ENCODE measurements at regions not wholly inside any gene's neighbourhood (a gene's known extent, or its start where the extent isn't known, plus 50 kb on each side); places are given as distances from the start of the nearest gene placed in this dataset.

DNA sequence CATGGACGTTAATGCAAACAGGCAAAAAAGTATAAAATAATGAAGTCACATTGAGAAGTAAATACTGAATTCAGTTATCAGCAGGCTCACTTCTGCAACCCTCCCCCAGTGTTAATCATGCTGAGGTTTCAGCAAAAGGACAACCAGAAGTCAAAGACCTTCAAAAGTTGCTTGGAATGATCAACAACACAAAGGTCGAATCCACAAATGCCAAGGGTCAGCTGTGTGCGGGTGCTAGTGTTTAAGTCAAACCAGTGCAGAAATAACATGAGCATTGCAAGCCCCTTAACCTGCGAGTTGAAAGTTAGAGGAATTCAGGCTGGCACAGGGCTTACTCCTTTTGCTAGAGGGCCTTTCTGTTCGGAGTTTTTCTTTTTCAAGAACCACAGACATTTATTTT, 436.7 kb upstream of the SEL1L start:
- TF ChIP-seq CTCF (IDR thresholded peaks at IDR 0.05; ENCODE audit: poor library complexity) (no peak), EZH2 (IDR thresholded peaks at IDR 0.05; ENCODE audit: borderline replicate concordance) (no peak), EZH2phosphoT487 (IDR thresholded peaks at IDR 0.05; ENCODE audit: low read depth, severe bottlenecking, unreplicated experiment) (no peak)
- no peaks in the 10 kb centered on the region for H3K4me1 ChIP-seq (ENCODE audit: insufficient read depth)
- H3K9me2 ChIP-seq (replicated peaks; ENCODE audit: insufficient read depth): no peaks in the 10 kb centered on the region
- no peaks in the 10 kb centered on the region for H4K20me1 ChIP-seq (ENCODE audit: insufficient read depth, poor library complexity, severe bottlenecking)
- H3K9me3 ChIP-seq (ENCODE audit: low read depth): peaks cover 14% of the 10 kb centered on the region
- H3K79me2 ChIP-seq: no peaks in the 10 kb centered on the region
- no peak overlapping the region for H3K4me3 ChIP-seq
- no peak for DNase-seq (ENCODE audit: low spot score)
- H3K27ac ChIP-seq: no peak overlapping the region
- no peaks in the 10 kb centered on the region for H3K36me3 ChIP-seq (replicated peaks; ENCODE audit: insufficient read depth, low read depth)
- H3K4me2 ChIP-seq: no peak overlapping the region
- WGBS (ENCODE audit: low lambda C conversion rate, missing lambda C conversion rate): 82% methylated on average over 5 of the region's 5 CpGs
- no peaks in the 10 kb centered on the region for H3K27me3 ChIP-seq
- H2AFZ ChIP-seq: no peak overlapping the region

DNA sequence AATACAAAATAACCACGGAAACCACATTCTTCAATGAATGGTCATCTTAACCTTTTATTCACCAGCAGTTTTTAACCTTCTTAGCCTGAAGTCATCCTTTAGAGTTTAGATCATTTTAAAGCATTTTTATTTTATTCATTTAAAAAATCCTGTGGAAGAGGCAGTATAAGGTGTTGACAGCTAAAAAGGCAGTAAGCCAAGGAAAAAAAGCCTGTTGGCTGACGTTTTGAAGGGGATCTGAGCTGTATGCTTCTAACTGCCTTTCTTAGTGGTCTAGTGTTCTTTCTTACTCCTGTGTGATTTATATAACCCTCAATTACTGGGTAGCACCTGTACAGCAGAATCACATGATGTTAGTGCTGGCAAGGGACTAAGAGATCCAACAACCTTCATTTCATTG, 438.3 kb upstream of the SEL1L start:
- no peaks in the 10 kb centered on the region for H3K79me2 ChIP-seq
- H3K9me2 ChIP-seq (replicated peaks; ENCODE audit: insufficient read depth): no peaks in the 10 kb centered on the region
- WGBS (ENCODE audit: low lambda C conversion rate, missing lambda C conversion rate): 51% methylated on average over 2 of the region's 2 CpGs
- H3K27ac ChIP-seq: no peak overlapping the region
- no peak for DNase-seq (ENCODE audit: low spot score)
- H3K4me2 ChIP-seq: no peak overlapping the region
- no peaks in the 10 kb centered on the region for H3K4me1 ChIP-seq (ENCODE audit: insufficient read depth)
- no peak overlapping the region for H2AFZ ChIP-seq
- TF ChIP-seq EZH2phosphoT487 (IDR thresholded peaks at IDR 0.05; ENCODE audit: low read depth, severe bottlenecking, unreplicated experiment): no peak
- TF ChIP-seq EZH2 (IDR thresholded peaks at IDR 0.05; ENCODE audit: borderline replicate concordance): no peak
- no peak for TF ChIP-seq CTCF (IDR thresholded peaks at IDR 0.05; ENCODE audit: poor library complexity)
- no peaks in the 10 kb centered on the region for H3K36me3 ChIP-seq (replicated peaks; ENCODE audit: insufficient read depth, low read depth)
- H3K4me3 ChIP-seq: no peak overlapping the region
- no peaks in the 10 kb centered on the region for H3K27me3 ChIP-seq
- H4K20me1 ChIP-seq (ENCODE audit: insufficient read depth, poor library complexity, severe bottlenecking): no peaks in the 10 kb centered on the region
- peaks cover 14% of the 10 kb centered on the region for H3K9me3 ChIP-seq (ENCODE audit: low read depth)

- TF ChIP-seq CTCF (IDR thresholded peaks at IDR 0.05; ENCODE audit: poor library complexity) (no peak), EZH2phosphoT487 (IDR thresholded peaks at IDR 0.05; ENCODE audit: low read depth, severe bottlenecking, unreplicated experiment) (no peak), EZH2 (IDR thresholded peaks at IDR 0.05; ENCODE audit: borderline replicate concordance) (no peak)
- Histone ChIP-seq H3K9me3 (ENCODE audit: low read depth) (peaks cover 14% of the 10 kb centered on the region), H3K79me2 (no peaks in the 10 kb centered on the region), H3K4me2 (no peak overlapping the region), H3K4me3 (no peak overlapping the region), H3K9me2 (replicated peaks; ENCODE audit: insufficient read depth) (no peaks in the 10 kb centered on the region), H3K27ac (no peak overlapping the region), H2AFZ (no peak overlapping the region), H3K36me3 (replicated peaks; ENCODE audit: insufficient read depth, low read depth) (no peaks in the 10 kb centered on the region), H4K20me1 (ENCODE audit: insufficient read depth, poor library complexity, severe bottlenecking) (no peaks in the 10 kb centered on the region), H3K4me1 (ENCODE audit: insufficient read depth) (no peaks in the 10 kb centered on the region), H3K27me3 (no peaks in the 10 kb centered on the region)
- WGBS (ENCODE audit: low lambda C conversion rate, missing lambda C conversion rate): 95% methylated on average over 2 of the region's 2 CpGs
- DNase-seq (ENCODE audit: low spot score): no peak
Measured at GRCh38 chr14:81972601-81973000, 438.9 kb upstream of the SEL1L start.

DNA sequence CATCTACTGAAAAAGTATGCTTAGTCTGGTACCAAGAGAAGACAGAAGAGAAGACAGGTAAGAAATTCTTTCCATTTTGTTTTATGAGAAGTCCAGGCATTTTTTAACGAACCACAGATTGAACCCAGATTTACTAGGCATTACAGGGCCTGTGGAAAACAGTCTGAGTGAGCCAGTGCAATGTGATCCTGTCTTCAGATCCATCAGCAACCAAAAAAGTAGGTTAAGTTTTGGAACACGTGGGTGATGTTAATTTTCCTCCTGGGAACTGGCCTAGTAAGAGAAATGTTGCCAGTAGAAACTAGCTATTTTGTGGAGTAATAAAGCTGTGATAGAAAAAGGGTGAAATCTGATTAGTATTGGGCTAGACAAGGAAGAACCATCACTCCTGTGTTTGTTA, 440.9 kb upstream of the SEL1L start:
- no peaks in the 10 kb centered on the region for H4K20me1 ChIP-seq (ENCODE audit: insufficient read depth, poor library complexity, severe bottlenecking)
- 74% methylated on average over 2 of the region's 2 CpGs for WGBS (ENCODE audit: low lambda C conversion rate, missing lambda C conversion rate)
- H3K79me2 ChIP-seq: no peaks in the 10 kb centered on the region
- H3K9me2 ChIP-seq (replicated peaks; ENCODE audit: insufficient read depth): no peaks in the 10 kb centered on the region
- no peak overlapping the region for H3K4me2 ChIP-seq
- H3K4me3 ChIP-seq: no peak overlapping the region
- DNase-seq (ENCODE audit: low spot score): no peak
- no peaks in the 10 kb centered on the region for H3K36me3 ChIP-seq (replicated peaks; ENCODE audit: insufficient read depth, low read depth)
- H3K27ac ChIP-seq: no peak overlapping the region
- no peaks in the 10 kb centered on the region for H3K9me3 ChIP-seq (ENCODE audit: low read depth)
- no peak for TF ChIP-seq EZH2phosphoT487 (IDR thresholded peaks at IDR 0.05; ENCODE audit: low read depth, severe bottlenecking, unreplicated experiment)
- TF ChIP-seq EZH2 (IDR thresholded peaks at IDR 0.05; ENCODE audit: borderline replicate concordance): no peak
- no peak overlapping the region for H2AFZ ChIP-seq
- H3K4me1 ChIP-seq (ENCODE audit: insufficient read depth): no peaks in the 10 kb centered on the region
- H3K27me3 ChIP-seq: no peaks in the 10 kb centered on the region
